ENCODE measurements at regions not wholly inside any gene's neighbourhood (a gene's known extent, or its start where the extent isn't known, plus 50 kb on each side); places are given as distances from the start of the nearest gene placed in this dataset.
"Not testable (repeated sequence)": the region's sequence is repeated elsewhere in the genome, so short reads cannot be mapped to it uniquely, and the experiment has no call there.

- DNase-seq = no peak
These were observed 81.3 kb upstream of the BHLHE40 start for GRCh38 chr3:4897765-4898453.

DNA sequence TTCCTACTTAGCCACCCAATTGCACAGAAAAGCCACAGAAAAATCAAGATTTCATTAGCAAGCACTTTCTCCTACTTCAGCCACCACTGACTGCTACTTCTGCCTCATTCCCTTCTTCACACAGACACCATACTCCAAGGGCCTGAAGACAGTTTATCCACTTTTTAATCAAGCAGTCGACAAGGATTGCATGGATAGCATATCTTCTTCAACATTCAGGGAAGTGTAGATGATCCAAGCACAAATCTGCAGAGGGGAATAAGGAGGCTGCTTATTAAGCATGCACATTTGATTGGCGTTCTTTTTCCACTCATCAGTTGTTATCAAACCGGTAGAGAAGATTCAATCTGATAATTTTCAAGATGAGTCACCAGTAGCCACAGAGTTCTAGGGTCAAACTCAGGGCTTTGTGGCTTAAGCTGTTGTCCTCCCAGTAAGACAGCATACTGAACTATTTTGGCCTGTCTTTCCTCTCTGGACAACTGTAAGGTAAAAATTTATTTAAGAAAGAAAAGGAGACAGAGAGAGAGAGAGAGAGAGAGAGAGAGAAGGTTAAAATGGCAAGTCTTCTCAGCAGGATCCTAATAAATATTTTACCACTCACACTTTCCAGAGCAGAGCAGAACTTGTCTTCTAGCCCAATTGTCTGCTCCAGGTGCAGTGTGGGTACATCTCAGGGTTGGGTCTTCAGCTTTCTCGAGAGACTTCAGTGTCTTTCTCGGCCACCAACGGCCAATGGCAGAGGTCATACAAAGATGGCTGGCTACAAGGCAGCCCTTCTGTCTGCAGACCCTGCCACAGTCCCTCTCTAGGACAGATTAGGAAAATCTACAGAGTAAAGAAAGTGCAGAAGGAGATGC, 80.6 kb upstream of the BHLHE40 start:
- DNase-seq = no peak

DNA sequence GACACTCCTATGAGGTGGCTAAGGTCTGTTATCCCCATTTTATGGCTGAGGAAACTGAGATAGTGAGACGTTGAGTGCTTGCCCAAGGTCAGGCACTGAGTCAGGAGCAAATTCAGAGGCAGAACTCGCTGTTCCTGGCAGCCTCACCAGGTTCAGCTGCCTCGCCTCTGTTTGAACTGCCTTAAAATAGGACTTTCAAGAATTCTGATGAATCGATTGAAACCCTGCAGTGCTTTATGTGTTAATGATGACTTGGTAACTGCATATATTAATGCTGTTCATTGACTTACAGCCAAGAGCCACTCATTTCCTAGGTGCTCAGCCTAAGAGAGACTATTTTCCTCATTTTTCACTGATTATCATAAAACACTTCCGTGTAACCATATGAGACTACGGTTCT, 79.5 kb upstream of the BHLHE40 start:
- DNase-seq = no peak

- no peak for DNase-seq
These were observed 78.9 kb upstream of the BHLHE40 start for GRCh38 chr3:4900298-4900697.

DNA sequence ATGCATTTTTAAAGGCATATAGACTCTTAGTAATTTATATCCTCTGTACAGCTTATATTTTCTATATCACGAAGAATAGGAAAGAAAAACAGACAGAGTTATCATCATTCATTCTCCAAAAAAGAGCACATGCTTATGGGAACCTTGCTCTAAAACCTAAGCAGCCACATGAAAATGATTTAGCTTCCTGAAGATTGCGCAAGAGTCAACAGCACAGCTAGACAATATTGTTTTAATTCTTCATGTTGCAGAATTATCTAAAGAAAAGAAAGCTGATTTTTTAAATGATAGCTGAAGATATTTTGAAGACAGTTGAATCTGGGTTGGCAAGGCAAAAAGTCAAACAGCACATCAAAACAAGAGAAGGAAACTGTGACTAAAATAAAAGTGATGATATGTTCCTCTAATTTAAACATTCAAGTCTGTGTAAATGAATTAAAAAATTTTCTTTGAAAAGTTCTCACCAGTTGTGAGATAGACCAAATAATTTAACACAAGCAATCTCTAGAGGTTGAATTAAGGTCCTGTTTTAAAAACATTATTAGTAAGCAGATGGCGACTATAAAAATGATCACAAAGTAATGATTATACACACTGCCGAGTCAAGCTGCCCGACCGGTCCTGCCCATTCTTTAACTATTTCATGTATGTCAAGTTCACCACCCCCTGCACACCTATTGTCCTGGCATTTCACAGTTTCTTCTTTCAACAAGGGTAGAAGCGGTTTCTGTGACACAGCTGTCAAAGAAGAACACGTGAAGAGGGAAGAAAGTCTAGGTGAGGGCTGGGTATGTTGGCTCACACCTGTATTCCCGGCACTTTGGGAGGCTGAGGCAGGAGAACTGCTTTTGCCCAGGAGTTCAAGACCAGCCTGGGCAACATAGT, 74.2 kb upstream of the BHLHE40 start:
- no peak for DNase-seq

GRCh38 chr3:4906107-4906621, 73.1 kb upstream of the BHLHE40 start:
- DNase-seq = peak; percentile 31

DNA sequence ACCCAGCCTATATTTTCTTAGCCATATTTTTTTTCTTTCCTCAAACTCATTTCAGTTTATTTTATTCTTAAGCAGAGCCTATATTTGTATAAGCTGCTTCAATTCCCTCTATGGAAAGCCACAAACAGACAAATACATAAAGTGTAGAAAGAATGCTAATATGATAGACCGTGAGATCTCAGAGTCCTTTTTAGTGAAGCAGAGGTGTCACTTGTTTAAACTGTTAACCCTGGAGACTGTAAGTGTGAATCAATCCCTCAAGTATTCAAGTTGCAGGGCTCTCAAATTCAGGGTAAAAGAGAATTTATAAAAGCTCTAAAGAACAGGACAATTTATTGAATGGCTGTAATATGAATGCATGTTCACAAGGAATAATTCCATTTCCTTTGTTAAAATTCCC, 72.2 kb upstream of the BHLHE40 start:
- no peak for DNase-seq

DNA sequence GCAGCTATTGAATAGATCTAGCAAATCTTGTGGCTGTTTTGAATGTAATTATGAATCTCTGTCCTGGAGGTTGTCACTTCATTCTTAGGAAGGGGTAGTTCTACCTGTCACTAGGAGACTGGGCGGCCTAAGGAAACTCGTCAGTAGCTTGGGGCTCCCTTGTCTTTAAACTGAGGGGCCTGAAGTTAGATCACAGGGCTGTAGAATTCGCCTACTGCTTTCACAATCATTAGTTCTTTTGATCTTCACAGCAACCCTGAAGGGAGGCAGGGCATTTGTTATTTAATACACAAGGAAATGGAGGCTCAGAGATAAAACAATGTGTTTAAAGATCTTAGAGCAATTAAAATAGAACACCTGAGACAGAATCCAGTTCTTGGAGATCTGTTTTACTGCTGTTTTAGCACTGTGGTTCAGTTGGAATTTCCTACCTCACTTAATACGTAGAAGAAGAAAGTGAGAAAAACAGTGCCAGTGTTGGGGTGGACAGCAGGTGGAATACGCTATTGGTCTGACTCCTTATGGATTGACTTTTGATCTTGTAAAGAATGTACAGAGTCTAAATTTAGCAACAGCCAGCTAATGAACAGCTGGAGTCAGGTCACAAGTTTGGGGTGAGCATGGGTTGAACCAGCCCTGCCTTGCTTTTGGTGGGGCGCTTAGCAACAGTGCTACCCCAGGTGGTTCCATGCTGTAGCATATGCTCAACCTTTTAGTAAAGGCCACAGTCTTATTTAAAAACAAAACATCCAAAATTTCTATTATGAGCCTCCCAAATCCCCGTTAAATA, 71.4 kb upstream of the BHLHE40 start:
- no peak for DNase-seq

- no peak for DNase-seq
These were observed 70.6 kb upstream of the BHLHE40 start for GRCh38 chr3:4908433-4909156.

DNA sequence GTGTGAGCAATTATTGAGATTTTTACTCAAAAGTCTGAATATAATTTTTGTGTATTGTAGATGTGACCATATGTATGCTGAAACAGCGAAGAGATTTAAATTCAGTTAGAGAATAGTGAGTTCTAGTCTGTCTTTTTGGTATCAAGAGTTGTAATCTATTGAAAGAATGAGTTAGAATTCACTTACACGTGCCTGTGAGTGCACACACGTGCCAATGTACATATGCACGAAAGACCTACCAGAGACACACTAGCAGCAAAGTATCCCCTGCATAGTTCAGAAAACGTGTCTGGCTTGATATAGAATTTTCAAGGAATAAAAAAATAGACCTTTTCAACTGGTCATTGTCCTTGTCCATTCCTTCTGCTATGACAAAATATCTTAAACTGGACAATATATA, 64.8 kb upstream of the BHLHE40 start:
- no peak for DNase-seq

DNA sequence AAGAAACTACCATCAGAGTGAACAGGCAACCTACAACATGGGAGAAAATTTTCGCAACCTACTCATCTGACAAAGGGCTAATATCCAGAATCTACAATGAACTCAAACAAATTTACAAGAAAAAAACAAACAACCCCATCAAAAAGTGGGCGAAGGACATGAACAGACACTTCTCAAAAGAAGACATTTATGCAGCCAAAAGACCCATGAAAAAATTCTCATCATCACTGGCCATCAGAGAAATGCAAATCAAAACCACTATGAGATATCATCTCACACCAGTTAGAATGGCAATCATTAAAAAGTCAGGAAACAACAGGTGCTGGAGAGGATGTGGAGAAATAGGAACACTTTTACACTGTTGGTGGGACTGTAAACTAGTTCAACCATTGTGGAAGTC, 57.6 kb upstream of the BHLHE40 start:
- DNase-seq = not testable (repeated sequence)

DNA sequence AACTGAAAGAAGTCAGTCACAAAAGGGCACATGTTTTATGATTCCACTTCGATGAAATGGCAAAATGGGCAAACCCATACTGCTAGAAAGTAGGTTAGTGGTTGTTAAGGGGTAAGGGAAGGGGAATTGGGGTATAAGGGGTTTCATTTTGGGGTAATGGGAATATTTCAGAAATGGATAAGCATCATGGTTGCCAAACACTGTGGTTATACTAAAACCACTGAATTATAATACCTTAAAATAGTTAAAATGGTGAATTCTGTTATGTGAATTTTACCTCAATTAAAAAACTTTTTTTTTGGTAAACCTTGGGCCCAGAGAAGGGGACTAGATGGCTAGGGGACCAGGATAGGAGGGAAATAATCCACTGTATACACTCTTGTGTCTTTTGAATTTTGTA, 52.3 kb upstream of the BHLHE40 start:
- no peak for DNase-seq

GRCh38 chr3:4928277-4928789, 50.9 kb upstream of the BHLHE40 start:
- no peak for DNase-seq

Measured in T1000 (cell line).